GM18499 (cell line): ENCODE measurements at regions not wholly inside any gene's neighbourhood (a gene's known extent, or its start where the extent isn't known, plus 50 kb on each side); places are given as distances from the start of the nearest gene placed in this dataset.

Experiments used
- ATAC-seq: cut with Tn5 transposase; IDR thresholded peaks from one replicate; pipeline ENCODE4 v1.9.1; 2021; ENCODE audit warnings: moderate number of reproducible peaks; ENCODE audit not compliant: insufficient read depth, unreplicated experiment

DNA sequence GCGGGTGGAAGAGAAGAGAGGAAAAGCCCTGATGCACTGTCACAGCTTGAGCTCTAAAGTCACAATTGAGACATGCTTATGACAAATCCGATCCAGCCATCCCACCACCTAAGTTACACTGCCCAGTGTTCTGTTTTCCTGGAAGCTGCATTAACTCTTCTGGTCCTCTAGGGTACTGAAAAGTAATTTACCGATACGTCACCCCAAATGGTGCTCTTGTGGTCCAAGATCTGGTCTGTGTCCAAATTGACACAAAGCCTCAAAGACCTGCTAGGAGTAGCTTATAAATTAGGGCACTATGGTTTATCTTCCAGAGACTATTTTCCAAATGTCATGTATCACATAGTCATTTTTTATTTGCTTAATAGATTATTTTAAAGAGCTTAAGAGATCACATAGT is 186.7 kb upstream of the ETAA1 start:
- no peak for ATAC-seq

DNA sequence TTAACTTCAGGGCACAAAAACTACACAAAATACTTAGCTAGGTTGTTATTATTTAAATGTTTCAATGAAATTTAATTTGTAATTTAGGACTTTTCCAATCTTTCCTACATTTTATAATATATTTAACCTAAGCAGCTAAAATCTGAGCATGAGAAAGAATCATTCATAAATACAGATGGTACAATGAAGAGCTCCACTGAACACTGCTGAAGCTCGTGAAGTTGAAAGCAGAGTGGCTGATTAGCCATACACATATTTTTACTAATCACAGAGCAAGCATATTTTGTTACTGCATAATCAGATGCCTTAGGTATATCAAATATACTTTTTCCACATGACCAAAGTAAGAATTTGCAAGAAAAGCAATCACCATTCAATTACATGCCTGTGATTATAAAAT is 184.9 kb upstream of the ETAA1 start:
- no peak for ATAC-seq

DNA sequence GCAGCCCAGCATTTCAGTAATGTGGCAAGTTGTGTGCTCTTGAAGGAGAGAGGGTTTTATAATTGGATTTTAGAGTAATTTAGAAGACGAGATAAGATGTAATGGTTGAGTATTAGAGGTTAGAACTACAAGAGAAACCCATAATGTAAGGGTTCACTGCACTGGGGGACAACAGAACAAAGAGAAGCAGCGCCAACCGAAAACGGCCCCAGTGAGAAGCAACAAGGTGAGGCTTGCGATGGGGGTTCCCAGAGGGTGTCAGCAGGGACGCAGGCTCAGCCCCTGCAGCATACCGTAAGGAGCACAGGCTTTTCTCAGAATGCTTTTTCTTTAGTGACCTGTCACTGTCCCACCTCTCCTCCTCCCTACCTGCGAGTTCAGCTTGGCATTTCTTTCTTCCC is 183.9 kb upstream of the ETAA1 start:
- ATAC-seq, result no peak

DNA sequence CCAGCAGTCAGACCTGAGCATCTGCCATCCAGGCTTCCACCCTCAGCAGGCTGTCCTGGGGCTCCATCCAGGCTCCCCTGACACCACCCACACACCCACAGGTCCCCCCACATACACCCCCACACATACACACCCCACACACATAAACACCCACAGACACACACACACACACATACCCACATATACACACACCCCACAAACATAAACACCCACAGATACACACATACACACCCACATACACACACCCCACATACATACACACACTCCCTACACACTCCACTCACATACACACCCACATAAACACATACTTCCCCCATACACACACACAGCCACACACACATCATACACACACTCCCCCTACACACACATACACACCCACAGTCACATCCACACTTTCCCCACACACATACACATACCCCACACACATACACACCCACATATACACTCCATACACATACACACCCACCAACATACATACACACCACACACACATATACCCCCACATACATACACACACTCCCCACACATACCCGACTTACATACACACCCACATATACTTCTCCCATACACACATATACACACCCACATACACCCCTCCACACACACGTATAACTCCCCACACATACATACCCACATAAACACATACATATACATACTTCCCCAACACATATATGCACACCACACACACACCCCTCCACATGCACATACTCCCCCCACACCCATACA is 183.3 kb upstream of the ETAA1 start:
- ATAC-seq, result no peak

DNA sequence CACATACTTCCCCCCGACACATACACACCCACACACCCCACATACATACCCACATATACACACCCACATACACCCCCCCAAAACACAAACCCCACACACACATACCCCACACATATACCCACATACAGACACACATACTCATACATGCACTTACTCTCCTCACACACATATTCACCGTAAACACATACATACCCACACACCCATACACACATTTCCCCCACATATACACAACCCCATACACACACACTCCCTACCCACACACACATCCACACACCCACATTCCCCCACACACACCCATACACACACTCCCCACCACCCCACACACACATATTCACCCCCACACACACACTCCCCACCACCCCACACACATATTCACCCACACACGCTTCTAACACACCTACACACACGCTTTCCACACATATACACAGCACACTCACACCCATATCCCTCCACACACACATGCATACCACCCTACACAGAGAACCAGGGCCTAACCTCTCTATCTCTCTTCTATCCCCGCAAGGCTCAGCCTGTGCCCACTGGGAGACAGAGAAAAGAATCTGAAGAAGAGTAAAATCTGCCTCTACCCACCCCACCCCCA is 182.4 kb upstream of the ETAA1 start:
- ATAC-seq, result no peak

DNA sequence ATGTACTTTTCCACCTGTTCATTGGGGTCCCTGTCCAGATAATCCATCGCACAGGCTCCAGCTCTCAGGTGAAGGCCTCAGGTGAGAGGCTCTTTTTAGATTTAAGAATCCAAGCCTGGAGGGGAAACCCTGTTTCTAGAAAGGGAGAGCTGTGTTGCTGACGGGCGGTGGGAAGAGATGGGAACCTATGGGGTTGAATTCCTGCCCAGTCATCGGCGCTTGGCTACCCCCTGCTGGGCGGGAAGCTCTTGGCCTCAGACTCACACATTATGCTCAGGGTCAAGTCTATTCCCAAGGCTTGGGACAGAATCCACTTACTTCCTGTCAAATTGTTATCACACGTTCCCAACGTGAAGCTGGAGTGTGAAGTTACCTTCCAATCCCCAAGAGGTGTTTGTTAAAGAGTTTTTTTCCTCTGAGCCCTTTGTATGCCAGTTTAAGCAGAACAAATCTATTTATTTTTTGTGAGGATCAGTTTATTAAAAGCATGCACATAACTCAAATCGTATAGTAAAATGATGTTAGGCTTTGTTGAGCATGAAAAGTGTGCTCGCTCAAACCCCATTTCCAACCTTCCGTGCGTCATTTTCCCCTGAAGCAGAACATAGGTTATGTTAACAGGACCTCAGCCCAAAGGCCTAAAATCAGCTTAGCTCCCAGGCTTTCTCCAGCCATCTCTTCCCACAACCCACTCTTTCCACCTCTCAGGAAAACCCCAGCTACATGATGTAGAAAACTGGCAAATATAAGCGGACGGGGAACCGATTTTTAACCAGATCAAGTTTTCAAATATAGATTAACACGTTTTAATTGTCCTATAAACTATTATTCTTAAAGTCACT is 181.7 kb upstream of the ETAA1 start:
- ATAC-seq, result no peak

DNA sequence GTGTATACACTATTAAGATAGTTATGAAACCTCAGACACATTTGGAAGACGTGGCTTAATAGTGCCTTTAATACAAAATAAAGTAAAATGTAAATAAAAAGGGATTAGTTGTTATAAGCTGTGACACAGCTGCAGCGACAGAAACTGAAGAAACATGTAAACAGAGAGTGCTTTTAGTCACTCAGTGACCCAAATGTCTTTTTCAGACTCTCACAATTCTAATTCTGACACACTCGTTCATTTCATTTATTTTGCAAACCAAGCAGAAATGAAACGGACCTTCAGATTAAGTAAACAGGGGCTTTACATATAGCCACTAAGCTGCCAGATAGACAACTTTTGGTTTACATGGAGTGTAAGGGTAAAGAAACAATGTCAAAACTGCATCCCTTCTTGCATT is 181.0 kb upstream of the ETAA1 start:
- no peak for ATAC-seq

DNA sequence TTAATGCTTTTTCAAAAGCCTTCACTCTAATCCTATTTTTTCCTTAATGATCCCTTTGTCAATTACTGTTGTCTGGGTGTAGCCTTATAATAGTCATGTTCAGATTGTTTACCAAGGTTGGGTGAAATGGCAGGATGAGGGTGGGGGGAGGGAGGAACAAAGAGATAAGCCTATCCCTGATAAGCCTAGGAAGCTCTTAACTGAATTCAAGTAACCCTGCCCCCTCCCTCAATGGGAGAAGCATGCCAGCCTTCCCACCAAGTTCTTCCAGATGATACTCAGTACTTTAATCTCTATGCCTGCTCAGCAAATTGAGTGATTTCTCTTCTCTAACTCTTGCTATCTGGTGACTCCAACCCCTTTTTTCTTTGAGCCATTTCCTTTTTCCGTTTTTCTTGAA is 180.3 kb upstream of the ETAA1 start:
- ATAC-seq, result no peak

DNA sequence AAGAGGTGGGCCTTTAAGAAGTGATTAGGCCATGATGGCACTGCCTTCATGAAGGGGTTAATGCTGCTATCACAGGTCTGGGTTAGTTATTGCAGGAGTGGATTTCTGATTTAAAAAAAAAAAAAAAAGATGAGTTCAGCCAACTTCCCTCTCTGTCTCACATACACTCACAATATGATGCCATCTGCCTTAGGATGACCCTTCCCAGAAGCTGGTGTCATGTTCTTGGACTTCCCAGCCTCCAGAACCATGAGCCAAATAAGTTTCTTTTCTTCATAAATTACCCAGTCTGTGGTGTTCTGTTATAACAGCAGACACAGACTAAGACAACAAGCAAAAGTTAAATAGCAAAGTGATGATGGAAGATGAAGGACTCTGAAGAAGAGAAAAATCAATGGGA is 179.7 kb upstream of the ETAA1 start:
- no peak for ATAC-seq

DNA sequence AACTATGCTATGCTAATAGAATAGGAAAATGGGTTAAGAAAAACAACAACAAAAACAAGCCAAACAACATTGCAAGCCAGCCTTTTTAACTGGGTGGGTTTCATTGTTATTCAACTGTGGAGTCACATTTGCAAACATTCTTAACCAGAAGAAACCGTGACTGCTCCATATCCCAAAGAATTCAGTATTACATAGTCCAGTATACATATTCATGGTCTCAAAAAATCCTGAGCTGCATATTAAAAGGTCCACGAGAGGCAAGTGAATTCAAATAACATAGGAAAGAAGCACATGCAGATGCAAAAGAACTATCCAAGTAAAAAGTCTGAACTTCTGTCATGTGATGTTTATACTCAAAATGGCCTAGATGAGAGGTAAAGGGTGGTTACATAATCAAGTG is 179.1 kb upstream of the ETAA1 start:
- no peak for ATAC-seq

DNA sequence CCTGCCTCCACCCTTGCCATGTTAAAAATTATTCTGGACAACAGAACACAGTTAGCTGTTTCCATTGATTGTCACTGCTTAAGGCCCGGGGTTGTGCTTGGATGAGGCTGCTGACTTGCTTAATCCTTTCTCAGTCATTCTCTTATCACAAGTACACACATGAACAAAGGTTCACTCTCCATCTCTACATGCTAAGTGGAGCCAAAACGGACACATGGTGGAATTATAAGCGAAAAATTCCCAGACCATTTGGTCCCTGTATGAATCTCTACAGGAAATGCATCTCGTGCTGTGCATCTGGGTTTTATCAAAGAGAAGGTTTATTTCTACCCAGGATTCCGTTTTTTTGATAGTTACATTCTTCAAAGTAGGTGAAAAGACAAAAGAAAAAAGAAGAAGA is 177.5 kb upstream of the ETAA1 start:
- no peak for ATAC-seq

DNA sequence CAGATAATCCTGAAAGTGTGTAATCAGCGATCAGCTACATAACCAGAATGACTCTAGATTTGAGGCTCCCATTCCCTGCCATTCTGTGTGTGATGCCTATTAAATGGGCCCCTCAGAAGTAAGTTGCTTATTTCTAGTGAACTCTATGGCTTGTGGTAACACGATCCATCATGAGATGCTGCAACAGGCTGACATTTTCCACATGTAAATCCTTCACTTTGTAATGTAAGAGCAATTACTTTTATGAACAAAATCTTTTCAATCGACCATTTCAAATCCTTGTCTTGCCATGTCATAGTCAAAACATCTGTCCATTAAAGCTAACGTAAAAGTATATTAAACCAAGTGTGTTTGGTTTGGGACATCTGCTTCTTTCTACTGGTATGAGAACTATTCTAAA is 175.9 kb upstream of the ETAA1 start:
- ATAC-seq, result no peak

DNA sequence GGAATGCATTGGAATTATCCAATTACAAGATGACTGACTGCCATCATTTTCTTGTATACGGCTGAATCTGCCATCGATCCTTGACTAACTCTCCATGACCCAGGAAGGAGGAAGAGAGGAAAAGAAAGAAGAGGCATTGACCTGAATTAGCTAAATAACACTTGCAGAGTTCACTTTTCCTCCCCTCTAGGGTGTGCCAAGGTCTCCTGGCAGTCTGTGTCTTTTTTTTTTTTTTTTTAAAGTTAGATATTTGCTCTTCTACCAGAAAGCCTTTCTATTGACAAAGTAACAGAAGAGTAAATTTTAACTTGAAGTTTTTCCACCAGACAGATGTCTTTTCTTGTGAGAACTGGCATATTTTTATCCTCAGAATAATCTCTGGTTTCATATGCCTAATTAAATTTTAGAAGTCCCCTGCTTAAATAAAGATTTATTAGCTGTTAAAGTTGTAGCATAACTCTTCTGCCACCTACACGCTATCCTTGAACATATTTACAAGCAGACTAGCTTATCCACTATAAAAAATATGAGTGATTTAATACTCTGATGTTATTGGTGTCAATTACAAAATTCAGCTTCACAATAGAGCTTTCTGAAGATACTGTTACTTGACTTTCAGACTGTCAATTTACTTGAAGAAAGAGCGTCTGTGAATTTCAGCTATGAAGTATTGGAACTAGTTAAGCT is 171.7 kb upstream of the ETAA1 start:
- ATAC-seq, result no peak

DNA sequence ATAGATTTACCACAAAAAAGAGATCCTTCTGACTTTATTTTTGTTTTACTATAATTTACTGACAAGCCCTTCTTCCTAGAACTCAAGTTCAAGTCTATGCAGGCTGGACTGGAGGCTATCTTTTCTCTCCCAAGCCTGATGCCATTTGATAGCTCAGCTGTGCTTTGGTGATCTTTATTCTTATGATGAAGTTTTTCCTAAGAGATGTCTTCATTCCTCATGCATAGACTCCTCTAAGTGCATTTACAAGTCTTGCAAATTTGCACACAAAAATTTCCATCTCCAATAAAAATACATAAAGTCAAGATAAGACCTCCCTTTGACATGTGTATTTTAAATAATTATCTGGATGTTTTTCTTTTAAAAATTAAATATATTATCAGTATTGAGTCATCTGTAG is 167.4 kb upstream of the ETAA1 start:
- no peak for ATAC-seq

DNA sequence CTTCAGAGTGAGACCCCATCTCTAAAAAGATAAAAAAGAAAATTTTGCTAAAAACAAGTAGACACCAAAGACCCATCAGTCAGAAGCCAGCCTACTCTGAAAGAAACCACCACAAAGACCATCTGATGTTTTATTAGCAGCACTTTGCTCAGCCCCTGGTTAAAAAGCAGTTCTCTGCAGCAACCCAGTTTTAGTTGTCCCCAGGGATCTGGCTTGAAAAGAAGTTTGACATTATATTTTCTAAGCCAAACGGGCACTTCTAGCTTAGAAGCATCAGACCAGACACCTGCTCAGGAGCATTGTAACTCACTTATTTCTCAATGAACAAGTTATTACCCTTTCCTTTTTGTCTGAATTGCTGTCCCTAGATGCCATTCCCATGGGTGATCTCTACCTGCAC is 164.2 kb upstream of the ETAA1 start:
- ATAC-seq, result no peak

DNA sequence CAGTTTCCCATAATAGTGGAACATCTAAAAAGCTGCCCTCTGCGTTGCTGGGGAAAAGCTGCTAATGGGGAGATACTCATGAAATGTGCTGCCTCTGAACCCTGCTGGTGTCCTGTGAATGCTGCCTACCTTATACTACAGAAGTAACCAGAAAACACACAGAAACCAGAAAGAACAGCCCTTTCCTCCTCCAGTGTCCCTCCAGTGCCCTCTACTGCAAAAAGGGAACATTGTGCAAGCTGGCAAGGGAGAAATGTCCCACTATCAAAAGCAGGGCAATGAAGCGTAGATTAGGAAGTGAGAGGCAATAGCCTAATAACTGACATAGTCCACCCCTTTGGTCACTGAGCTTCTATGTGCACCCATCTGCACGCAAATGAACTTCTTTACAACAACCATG is 162.7 kb upstream of the ETAA1 start:
- no peak for ATAC-seq

DNA sequence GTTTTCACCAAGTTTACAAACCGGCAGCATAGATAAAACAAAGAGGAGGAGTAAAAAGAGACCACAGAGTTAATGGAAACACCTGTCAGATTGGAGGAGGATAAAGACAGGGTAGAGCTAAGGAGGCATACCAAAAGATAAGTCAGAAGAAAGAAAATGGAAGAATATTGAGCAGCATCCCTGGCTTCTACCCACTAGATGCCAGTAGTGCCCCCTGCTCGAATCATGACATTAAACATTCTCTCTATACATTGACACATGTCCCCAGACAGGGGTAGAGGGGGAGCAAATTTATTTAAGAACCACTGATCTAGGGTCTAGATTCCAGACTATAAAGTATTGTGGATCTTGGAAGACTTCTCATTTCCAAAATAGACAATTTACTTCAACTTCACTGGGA is 159.8 kb upstream of the ETAA1 start:
- ATAC-seq, result no peak

DNA sequence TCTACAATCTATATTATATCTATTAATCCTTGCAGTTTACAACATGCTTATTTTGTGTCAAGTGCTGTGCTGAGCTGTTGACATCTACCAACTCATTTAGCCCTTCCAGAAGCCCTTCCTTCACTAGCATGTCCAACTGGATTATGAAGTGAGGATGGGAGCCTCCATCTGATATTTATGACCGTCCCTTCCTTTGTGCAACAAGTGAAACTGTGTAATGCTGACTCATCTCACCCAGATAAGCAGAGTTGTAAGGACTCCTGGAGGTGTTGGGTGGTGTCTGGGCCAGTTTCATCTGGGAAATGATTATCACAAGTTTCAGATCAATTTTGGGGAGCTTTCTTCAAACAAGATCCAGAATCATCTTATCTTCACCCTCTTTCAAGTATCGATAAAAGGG is 156.6 kb upstream of the ETAA1 start:
- ATAC-seq, result no peak

DNA sequence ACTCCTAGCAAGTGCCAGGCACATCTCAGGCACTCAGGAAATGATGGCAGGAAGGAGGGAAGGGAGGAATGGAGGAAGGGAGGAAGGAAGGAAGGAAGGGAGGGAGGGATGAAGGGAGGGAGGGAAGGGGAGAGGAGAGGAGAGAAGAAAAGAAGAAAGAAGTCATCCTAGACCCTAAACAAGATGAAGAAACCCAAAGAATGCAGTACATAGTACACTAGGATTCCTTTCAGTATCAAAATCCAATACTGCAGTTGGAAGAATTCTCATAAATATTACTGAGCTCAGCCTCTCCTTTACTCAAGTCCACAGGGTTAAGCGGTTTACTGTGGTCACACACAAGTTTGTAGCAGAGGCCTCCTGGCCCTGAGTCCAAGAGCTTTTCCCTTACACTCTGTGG is 155.7 kb upstream of the ETAA1 start:
- ATAC-seq, result no peak

DNA sequence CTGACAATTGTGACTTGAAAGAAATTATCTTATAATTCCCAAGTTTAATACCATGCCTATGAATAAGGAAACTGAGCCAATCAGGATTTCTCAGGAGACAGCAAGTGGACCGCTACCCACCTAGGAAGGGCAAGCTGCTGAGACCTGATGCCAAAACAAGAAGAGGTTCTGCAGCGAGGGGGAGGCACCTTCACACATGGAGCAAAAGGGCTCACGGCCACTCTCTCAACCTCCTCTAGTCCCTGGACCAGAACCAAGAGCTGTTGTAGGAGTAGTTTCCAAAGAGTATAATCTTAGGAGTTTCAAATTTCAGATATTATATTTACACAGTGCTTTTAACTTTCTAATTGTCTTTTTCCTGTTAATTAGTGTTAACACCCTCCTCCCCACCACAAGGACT is 154.7 kb upstream of the ETAA1 start:
- ATAC-seq, result no peak

DNA sequence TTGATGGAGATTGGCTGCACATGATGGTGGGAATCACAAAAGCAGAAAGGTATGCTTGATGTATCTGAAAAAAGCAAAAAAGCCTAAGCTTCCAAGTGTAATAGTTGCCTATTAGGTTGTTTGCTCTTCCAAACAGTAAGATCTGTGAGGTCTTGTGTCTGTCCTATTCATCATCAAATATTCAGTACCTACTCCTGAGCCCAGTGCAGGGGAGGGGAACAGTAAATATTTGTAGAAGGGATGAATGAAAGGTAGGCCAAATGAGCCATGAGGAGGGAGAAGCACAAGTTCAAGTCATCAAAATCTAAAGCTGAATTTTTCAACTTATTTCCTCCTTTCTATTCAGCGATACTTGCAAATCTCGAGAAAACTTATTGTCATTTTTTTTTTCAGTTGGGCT is 153.2 kb upstream of the ETAA1 start:
- no peak for ATAC-seq
